ENCODE measurements at regions not wholly inside any gene's neighbourhood (a gene's known extent, or its start where the extent isn't known, plus 50 kb on each side); places are given as distances from the start of the nearest gene placed in this dataset.

DNA sequence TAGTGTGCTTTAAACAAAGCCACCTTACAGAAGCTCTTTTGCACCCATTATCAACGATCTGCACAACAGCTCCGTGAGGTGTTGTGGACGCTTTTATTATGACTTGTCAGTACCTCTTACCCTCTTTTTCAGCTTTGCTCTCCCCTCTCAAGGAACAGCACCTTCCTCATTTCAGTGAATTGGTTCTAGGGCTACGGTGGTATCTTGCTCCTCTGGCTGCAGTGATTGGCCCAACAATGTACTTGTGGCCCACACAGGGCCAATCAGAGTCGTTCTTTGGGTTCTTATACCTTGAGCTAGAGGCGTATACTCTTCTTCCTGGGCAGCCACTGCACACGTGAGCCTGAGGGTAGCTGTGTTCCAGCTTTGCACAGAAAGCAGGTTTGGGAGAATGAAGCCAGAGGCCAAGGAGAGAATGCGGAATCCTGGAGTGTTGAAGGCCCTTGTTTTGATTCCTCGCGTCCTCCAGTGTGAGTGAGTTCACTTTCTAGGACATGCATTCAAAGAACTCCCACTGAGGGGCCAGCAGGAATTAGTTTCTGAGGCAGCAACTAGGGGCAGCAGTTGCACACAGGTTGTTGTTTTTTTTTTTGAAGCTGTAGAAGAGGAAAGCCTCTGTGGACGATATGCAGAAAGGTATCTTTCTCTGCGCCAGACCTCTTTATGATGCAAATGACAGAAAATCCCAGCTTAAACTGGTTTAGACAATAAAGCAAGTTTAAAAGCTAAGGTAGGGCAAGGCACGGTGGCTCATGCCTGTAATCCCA, 49.8 kb upstream of the PDZD8 start (continued):
- TF ChIP-seq SOX6 (IDR thresholded peaks at IDR 0.05) (no peak), SOX6 (CRISPR knock-in tag; IDR thresholded peaks at IDR 0.05) (0 out of 2 replicates have a peak, but pooled peaks have one; percentile 18), TAF1 (CRISPR knock-in tag; IDR thresholded peaks at IDR 0.05) (no peak), NRL (CRISPR knock-in tag; IDR thresholded peaks at IDR 0.05; ENCODE audit: borderline replicate concordance) (no peak), TSC22D2 (CRISPR knock-in tag; IDR thresholded peaks at IDR 0.05; ENCODE audit: borderline replicate concordance) (no peak), TARDBP (CRISPR knock-in tag; IDR thresholded peaks at IDR 0.05) (no peak), PHF21A (CRISPR knock-in tag; IDR thresholded peaks at IDR 0.05) (peak; percentile 45; the same call in 1 of the 2 replicates), ZNF441 (CRISPR knock-in tag; IDR thresholded peaks at IDR 0.05; ENCODE audit: borderline replicate concordance) (0 out of 2 replicates have a peak, but pooled peaks have one; percentile 31), CAMTA2 (CRISPR knock-in tag; IDR thresholded peaks at IDR 0.05; ENCODE audit: borderline replicate concordance) (no peak), NCOA1 (CRISPR knock-in tag; IDR thresholded peaks at IDR 0.05) (no peak), NR2C2 (CRISPR knock-in tag; IDR thresholded peaks at IDR 0.05; ENCODE audit: borderline replicate concordance) (no peak), HOXA7 (CRISPR knock-in tag; IDR thresholded peaks at IDR 0.05) (no peak), ZNF329 (CRISPR knock-in tag; IDR thresholded peaks at IDR 0.05; ENCODE audit: low read depth) (no peak), YY1 (IDR thresholded peaks at IDR 0.05; ENCODE audit: insufficient read depth, insufficient replicate concordance, low read depth, low read length) (no peak), ZEB1 (IDR thresholded peaks at IDR 0.05; ENCODE audit: insufficient replicate concordance, low read depth) (no peak), FLYWCH1 (CRISPR knock-in tag; IDR thresholded peaks at IDR 0.05) (no peak), MBD4 (IDR thresholded peaks at IDR 0.05; ENCODE audit: borderline replicate concordance, low read length) (no peak), ZNF263 (CRISPR knock-in tag; IDR thresholded peaks at IDR 0.05) (no peak), HNF4G (IDR thresholded peaks at IDR 0.05; ENCODE audit: borderline replicate concordance, low read depth, low read length) (no peak), HNF4G (CRISPR knock-in tag; IDR thresholded peaks at IDR 0.05; ENCODE audit: borderline replicate concordance, low read depth) (no peak), ZBTB21 (CRISPR knock-in tag; IDR thresholded peaks at IDR 0.05) (no peak), ZNF782 (CRISPR knock-in tag; IDR thresholded peaks at IDR 0.05; ENCODE audit: borderline replicate concordance) (no peak), YEATS4 (CRISPR knock-in tag; IDR thresholded peaks at IDR 0.05; ENCODE audit: borderline replicate concordance) (peak; percentile 29; the same call in 1 of the 2 replicates), FOXA1 (IDR thresholded peaks at IDR 0.05) (no peak), FOXA1 (CRISPR knock-in tag; IDR thresholded peaks at IDR 0.05) (no peak)
- TF ChIP-seq, protein P1, sequence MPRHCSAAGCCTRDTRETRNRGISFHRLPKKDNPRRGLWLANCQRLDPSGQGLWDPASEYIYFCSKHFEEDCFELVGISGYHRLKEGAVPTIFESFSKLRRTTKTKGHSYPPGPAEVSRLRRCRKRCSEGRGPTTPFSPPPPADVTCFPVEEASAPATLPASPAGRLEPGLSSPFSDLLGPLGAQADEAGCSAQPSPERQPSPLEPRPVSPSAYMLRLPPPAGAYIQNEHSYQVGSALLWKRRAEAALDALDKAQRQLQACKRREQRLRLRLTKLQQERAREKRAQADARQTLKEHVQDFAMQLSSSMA (CRISPR knock-in tag; IDR thresholded peaks at IDR 0.05) = no peak
- TF ChIP-seq, protein P2, sequence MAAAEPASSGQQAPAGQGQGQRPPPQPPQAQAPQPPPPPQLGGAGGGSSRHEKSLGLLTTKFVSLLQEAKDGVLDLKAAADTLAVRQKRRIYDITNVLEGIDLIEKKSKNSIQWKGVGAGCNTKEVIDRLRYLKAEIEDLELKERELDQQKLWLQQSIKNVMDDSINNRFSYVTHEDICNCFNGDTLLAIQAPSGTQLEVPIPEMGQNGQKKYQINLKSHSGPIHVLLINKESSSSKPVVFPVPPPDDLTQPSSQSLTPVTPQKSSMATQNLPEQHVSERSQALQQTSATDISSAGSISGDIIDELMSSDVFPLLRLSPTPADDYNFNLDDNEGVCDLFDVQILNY (CRISPR knock-in tag; conservative IDR thresholded peaks at IDR 0.05) = no peak
- TF ChIP-seq, protein P3, sequence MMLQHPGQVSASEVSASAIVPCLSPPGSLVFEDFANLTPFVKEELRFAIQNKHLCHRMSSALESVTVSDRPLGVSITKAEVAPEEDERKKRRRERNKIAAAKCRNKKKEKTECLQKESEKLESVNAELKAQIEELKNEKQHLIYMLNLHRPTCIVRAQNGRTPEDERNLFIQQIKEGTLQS (CRISPR knock-in tag; IDR thresholded peaks at IDR 0.05) = no peak

All from HepG2 (cell line).